CD14-positive monocyte (primary cell): ENCODE measurements at regions not wholly inside any gene's neighbourhood (a gene's known extent, or its start where the extent isn't known, plus 50 kb on each side); places are given as distances from the start of the nearest gene placed in this dataset.

ENCODE experiments used
- DNase-seq, 3 donors: peaks; one replicate each; pipeline ENCODE4 v3.0.0-alpha.2; 2011 to 2022
- H2AFZ ChIP-seq: 2 replicates; pipeline ENCODE4 v1.6.0; 2012; ENCODE audit warnings: mild to moderate bottlenecking, low read depth, low read length, inconsistent platforms; ENCODE audit not compliant: insufficient read depth, poor library complexity, severe bottlenecking
- H3K27ac ChIP-seq, 2 donors: 1 replicate in 1 of 2; 2 replicates in 1 of 2; pipeline ENCODE4 v1.5.1; 2012 to 2013; ENCODE audit warnings: low read length in 2 of 2, control low read depth in 1 of 2, inconsistent platforms in 1 of 2, low read depth in 1 of 2, mild to moderate bottlenecking in 1 of 2
- H3K27me3 ChIP-seq, 2 donors: one replicate each; pipeline versions ENCODE4 v1.6.0 to v1.6.1; 2011 to 2013; ENCODE audit warnings: low read length in 2 of 2; ENCODE audit not compliant: control insufficient read depth in 2 of 2, insufficient read depth in 2 of 2
- H3K36me3 ChIP-seq, 2 donors: replicated peaks in 1 of 2; 1 replicate in 1 of 2; 2 replicates in 1 of 2; pipeline versions ENCODE4 v1.5.1 to v1.6.1; 2012 to 2013; ENCODE audit warnings: low read length in 2 of 2, control low read depth in 1 of 2, inconsistent platforms in 1 of 2, mild to moderate bottlenecking in 1 of 2; ENCODE audit not compliant: insufficient read depth in 2 of 2, control insufficient read depth in 1 of 2
- H3K4me1 ChIP-seq, 2 donors: 1 replicate in 1 of 2; 2 replicates in 1 of 2; pipeline versions ENCODE4 v1.5.1 to v1.6.1; 2012 to 2013; ENCODE audit warnings: low read length in 2 of 2, control low read depth in 1 of 2, inconsistent platforms in 1 of 2, mild to moderate bottlenecking in 1 of 2, moderate library complexity in 1 of 2; ENCODE audit not compliant: insufficient read depth in 2 of 2, control insufficient read depth in 1 of 2
- H3K4me2 ChIP-seq: replicated peaks from 2 replicates; pipeline ENCODE3; 2012; ENCODE audit warnings: low read length, moderate library complexity, mild to moderate bottlenecking; ENCODE audit not compliant: poor library complexity, severe bottlenecking; ENCODE audit errors: extremely low read depth
- H3K4me3 ChIP-seq, 3 experiments: fragments of 200-600 bp in 1 of 3; sonication (generic) in 1 of 3; replicated peaks in 1 of 3; 1 replicate in 2 of 3; 2 replicates in 1 of 3; pipeline ENCODE4 v1.5.1; 2011 to 2013; ENCODE audit warnings: low read length in 3 of 3, mild to moderate bottlenecking in 3 of 3, control low read depth in 2 of 3, low read depth in 2 of 3, inconsistent platforms in 1 of 3, moderate library complexity in 1 of 3
- H3K79me2 ChIP-seq: 2 replicates; pipeline ENCODE4 v1.6.0; 2012; ENCODE audit warnings: mild to moderate bottlenecking, control low read depth, inconsistent platforms, low read length, moderate library complexity; ENCODE audit not compliant: insufficient read depth
- H3K9ac ChIP-seq: 2 replicates; pipeline ENCODE4 v1.6.0; 2017; ENCODE audit warnings: low read length, mild to moderate bottlenecking; ENCODE audit not compliant: insufficient read depth, poor library complexity, severe bottlenecking
- H3K9me3 ChIP-seq, 2 donors: replicated peaks in 1 of 2; 1 replicate in 1 of 2; 2 replicates in 1 of 2; pipeline versions ENCODE4 v1.5.1 to v1.6.1; 2012 to 2013; ENCODE audit warnings: low read length in 2 of 2, control low read depth in 1 of 2; ENCODE audit not compliant: control insufficient read depth in 1 of 2, insufficient read depth in 1 of 2
- H4K20me1 ChIP-seq: 2 replicates; pipeline ENCODE4 v1.6.0; 2012; ENCODE audit warnings: mild to moderate bottlenecking, low read length, control low read depth, moderate library complexity; ENCODE audit not compliant: insufficient read depth
- H3K27ac Mint-ChIP-seq, 7 donors: one replicate each; pipeline ENCODE4 v1.8.0; 2020; ENCODE audit warnings: mild to moderate bottlenecking in 7 of 7, mixed read lengths in 7 of 7, moderate library complexity in 6 of 7, inconsistent platforms in 2 of 7
- H3K27me3 Mint-ChIP-seq, 3 donors: one replicate each; pipeline ENCODE4 v1.8.0; 2021 to 2022; ENCODE audit warnings: low read depth in 3 of 3, mild to moderate bottlenecking in 3 of 3, mixed read lengths in 3 of 3, moderate library complexity in 3 of 3, inconsistent platforms in 1 of 3
- H3K36me3 Mint-ChIP-seq, 2 donors: one replicate each; pipeline ENCODE4 v1.8.0; 2020; ENCODE audit warnings: mixed read lengths in 2 of 2, inconsistent platforms in 1 of 2, mild to moderate bottlenecking in 1 of 2
- H3K4me1 Mint-ChIP-seq: one replicate; pipeline ENCODE4 v1.8.0; 2020; ENCODE audit warnings: mild to moderate bottlenecking, mixed read lengths
- H3K4me3 Mint-ChIP-seq, 2 donors: one replicate each; pipeline ENCODE4 v1.8.0; 2020; ENCODE audit warnings: mild to moderate bottlenecking in 2 of 2, mixed read lengths in 2 of 2, moderate library complexity in 1 of 2
- H3K9me3 Mint-ChIP-seq, 7 donors: one replicate each; pipeline ENCODE4 v1.8.0; 2020 to 2022; ENCODE audit warnings: mixed read lengths in 7 of 7, mild to moderate bottlenecking in 6 of 7, moderate library complexity in 6 of 7, inconsistent platforms in 2 of 7
- CTCF ChIP-seq: fragments of 200-600 bp; IDR thresholded peaks from one replicate; pipeline ENCODE4 v1.8.0; 2022; ENCODE audit warnings: antibody characterized with exemption, mild to moderate bottlenecking
- WGBS: methylation state at CpG from one replicate; pipeline ENCODE4 v1.1.5; 2013; ENCODE audit warnings: missing lambda C conversion rate; ENCODE audit not compliant: insufficient coverage; 5-methylcytosine and 5-hydroxymethylcytosine counted together
- intact Hi-C, 2 donors: fragments of 100-400 bp; cut with micrococcal nuclease; formaldehyde crosslinking; loops; one replicate each; pipeline versions ENCODE4 v1.15.0 to v1.15.1; 2023

- peak overlapping the region; percentile 43 for H3K4me2 ChIP-seq
- no peaks in the 10 kb centered on the region for H4K20me1 ChIP-seq
- intact Hi-C loops: loop anchor here (2.0 to 5.0 kb wide), 5 partner anchors 33 to 253 kb away; partner anchors contain the start of gene GLUL (in 1 of the 2)
- H2AFZ ChIP-seq: peak overlapping the region; percentile 69
- H3K27ac ChIP-seq: peak overlapping the region; percentile 95 to 99
- H3K4me3 ChIP-seq: peak overlapping the region in 1 of 3 experiments; percentile 27
- H3K27me3 ChIP-seq: no peaks in the 10 kb centered on the region
- peak; percentile 82 to 90 (median 86) for DNase-seq
- no peaks in the 10 kb centered on the region for H3K79me2 ChIP-seq
- Mint-ChIP-seq H3K4me3 (peak overlapping the region; percentile 43 to 51), H3K27me3 (peaks cover 0 to 10% (median 5%) of the 10 kb centered on the region in 3 donors), H3K36me3 (peaks cover 1 to 3% of the 10 kb centered on the region in 2 donors), H3K27ac (peak overlapping the region; percentile 98 to 100 (median 99)), H3K9me3 (no peaks in the 10 kb centered on the region), H3K4me1 (peaks cover 58% of the 10 kb centered on the region)
- H3K36me3 ChIP-seq: no peaks in the 10 kb centered on the region
- no peak for TF ChIP-seq CTCF
- no peaks in the 10 kb centered on the region for H3K9me3 ChIP-seq
- H3K4me1 ChIP-seq: peaks cover 56 to 62% of the 10 kb centered on the region in 2 donors
- 18% methylated on average over 6 of the region's 8 CpGs for WGBS
- peak overlapping the region; percentile 67 for H3K9ac ChIP-seq
These were observed 82.5 kb upstream of the ZNF648 start for GRCh38 chr1:182143825-182144645.

- peak; percentile 77 to 83 (median 83) for DNase-seq
- peak overlapping the region; percentile 43 for H3K4me2 ChIP-seq
- peaks cover 48 to 56% of the 10 kb centered on the region in 2 donors for H3K4me1 ChIP-seq
- Mint-ChIP-seq H3K36me3 (peaks cover 0 to 1% of the 10 kb centered on the region in 2 donors), H3K4me3 (peak overlapping the region; percentile 48 to 51), H3K27me3 (peaks cover 0 to 8% (median 5%) of the 10 kb centered on the region in 3 donors), H3K27ac (peak overlapping the region; percentile 98 to 100 (median 99)), H3K9me3 (no peaks in the 10 kb centered on the region), H3K4me1 (peaks cover 50% of the 10 kb centered on the region)
- H2AFZ ChIP-seq: no peak overlapping the region
- peak overlapping the region in 1 of 3 experiments; percentile 27 for H3K4me3 ChIP-seq
- H3K79me2 ChIP-seq: no peaks in the 10 kb centered on the region
- no peaks in the 10 kb centered on the region for H4K20me1 ChIP-seq
- peak; percentile 94 for TF ChIP-seq CTCF
- H3K27ac ChIP-seq: peak overlapping the region; percentile 95 to 99
- 13% methylated on average over 6 of the region's 11 CpGs for WGBS
- no peaks in the 10 kb centered on the region for H3K27me3 ChIP-seq
- H3K9me3 ChIP-seq: no peaks in the 10 kb centered on the region
- peak overlapping the region; percentile 67 for H3K9ac ChIP-seq
- no peaks in the 10 kb centered on the region for H3K36me3 ChIP-seq
- intact Hi-C loops: loop anchor here (2.0 to 5.0 kb wide), 5 partner anchors 34 to 254 kb away; partner anchors contain the start of gene GLUL (in 1 of the 2)
These were observed 81.7 kb upstream of the ZNF648 start for GRCh38 chr1:182143154-182143657.
